GM21423 (cell line): ENCODE measurements at regions not wholly inside any gene's neighbourhood (a gene's known extent, or its start where the extent isn't known, plus 50 kb on each side); places are given as distances from the start of the nearest gene placed in this dataset.

ENCODE experiments used
- ATAC-seq: cut with Tn5 transposase; IDR thresholded peaks from one replicate; pipeline ENCODE4 v1.9.1; 2021; ENCODE audit warnings: mild to moderate bottlenecking, moderate library complexity; ENCODE audit not compliant: unreplicated experiment

DNA sequence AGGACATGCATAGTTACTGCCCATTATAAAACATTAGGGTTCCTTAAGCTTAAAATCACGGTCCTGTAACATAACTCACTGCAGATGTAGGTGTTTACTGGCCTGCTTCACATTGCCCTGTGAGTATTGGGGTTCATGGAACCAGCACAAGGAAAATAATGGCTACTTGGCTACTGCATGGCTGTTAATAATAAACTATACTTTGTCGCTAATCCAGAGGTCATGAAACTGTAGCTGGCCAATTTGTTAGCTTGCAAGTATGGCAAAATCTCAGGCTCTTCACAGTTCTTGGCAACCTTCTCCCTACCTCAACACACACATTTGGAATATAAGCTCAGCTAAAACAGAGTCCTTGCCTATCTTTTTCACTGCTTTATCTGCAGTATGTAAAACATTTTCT is 274.0 kb upstream of the NR5A2 start:
- ATAC-seq: no peak

GRCh38 chr1:199756066-199756465 is 271.4 kb upstream of the NR5A2 start:
- ATAC-seq: no peak

DNA sequence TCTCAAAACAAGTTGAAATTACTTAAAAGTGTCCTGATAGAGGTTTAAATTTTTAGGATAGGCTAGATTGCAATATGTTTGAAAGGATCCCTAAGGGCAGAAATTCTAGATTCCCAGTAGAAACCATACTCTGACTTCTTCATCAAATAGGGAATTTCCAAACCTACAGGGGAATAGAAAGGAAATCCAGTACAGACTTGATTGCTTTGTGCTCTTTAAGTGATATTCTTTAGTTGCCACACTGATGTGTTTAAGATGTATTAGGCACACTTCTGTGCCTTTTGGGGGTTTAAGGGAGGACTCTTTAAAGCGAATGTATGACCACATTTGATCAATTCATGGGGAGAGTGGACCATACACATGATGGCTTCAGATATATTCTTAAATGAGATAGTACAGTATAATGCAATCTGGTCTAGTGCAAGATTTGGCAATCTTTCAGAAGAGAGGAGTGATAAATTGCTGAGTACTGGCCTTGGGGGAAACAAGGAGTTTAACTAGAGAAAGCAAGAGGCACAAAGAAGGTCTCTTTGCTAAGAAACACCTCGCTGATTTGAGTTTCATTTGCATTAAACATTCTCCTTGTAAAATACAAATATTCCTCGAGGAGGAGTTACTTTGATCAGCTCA is 268.8 kb upstream of the NR5A2 start:
- no peak for ATAC-seq

GRCh38 chr1:199759268-199759730 is 268.2 kb upstream of the NR5A2 start:
- ATAC-seq: no peak

DNA sequence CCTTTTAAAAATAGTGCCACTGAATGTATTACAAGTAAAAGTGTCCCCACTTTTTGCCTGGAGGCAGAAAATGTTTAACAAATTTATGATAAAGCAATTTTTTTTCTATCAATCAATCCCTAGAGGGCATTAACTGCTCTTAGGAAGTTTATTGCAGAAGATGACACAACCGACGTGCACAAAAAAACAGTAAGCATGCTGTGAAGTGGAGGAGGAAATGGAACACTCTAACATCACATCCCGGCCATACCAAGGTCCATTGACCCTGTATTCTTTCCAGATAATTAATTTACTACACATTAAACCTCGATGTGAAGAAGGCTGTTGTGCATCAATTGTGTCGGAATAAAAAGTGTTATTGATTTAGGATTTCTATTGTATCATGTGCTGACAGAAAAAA is 264.9 kb upstream of the NR5A2 start:
- no peak for ATAC-seq

DNA sequence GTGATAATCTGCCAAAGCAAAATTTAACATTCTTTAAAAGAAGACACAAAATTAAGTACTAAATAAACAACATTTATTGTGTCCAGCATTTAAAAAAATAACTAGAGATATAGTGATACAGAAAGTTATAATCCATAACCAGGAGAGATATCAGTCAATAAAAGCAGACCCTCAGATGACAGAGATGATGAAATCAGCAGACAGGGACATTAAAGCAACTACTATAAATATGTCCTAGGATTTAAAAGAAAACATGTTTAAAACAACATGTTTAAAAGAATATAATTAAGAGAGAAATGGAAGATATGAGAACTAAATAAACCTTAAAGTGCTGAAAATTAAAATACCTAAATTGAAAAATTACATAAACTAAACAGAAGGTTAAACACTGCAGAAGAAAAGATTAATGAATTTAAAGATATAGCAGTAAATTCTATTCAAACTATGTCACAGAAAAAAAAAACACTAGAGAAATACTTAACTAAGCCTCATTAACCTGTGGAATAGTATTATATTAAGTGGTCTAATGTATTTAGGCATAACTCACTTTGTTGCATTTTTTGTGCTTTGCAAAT is 261.2 kb upstream of the NR5A2 start:
- no peak for ATAC-seq

DNA sequence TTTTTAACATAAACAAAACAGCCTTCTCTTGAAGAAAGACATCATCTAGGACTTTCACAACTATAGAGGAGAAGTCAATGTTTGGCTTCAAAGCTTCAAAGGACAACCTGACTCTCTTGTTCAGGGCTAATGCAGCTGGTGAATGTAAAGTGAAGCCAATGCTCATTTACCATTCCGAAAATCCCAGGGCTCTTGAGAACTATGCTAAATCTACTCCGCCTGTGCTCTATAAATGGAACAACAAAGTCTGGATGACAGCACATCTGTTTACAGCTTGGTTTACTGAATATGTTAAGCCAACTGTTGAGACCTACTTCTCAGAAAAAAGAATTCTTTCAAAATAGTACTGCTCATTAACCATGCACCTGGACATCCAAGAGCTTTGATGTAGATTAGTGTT is 259.8 kb upstream of the NR5A2 start:
- no peak for ATAC-seq

- ATAC-seq: no peak
These were observed 252.9 kb upstream of the NR5A2 start for GRCh38 chr1:199774433-199775089.

DNA sequence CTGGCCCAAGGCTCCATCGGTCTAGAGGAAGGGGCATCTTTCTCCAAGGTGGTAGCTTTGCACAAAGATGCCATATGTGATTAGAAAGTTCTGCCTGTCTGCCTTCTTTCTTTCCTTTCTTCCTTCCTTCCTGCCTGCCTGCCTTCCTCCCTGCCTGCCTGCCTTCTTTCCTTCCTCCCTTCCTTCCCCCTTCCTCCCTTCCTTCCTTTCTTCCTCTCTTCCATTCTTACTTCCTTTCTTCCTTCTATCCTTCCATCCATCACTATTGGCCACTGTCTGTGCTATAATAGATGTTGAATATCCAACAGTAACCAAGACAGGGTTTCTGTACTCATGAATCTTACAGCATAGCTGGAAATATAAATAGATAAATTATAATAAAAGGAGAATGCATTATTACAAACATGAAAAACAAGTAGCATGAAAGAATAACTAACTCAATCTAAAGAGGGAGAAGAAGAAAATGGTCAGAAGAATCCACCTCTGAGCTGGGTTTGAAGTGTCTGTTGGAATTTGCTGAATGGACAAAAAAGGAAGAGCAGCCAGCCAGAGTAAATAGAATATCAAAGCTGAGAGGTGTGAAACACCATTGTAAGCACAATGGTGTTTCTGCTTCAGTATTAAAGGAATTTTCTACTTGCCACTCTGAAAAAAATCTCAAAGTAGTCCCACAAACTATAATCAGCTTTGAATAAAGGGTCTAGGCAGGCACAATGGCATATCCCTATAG is 250.6 kb upstream of the NR5A2 start:
- ATAC-seq: no peak

DNA sequence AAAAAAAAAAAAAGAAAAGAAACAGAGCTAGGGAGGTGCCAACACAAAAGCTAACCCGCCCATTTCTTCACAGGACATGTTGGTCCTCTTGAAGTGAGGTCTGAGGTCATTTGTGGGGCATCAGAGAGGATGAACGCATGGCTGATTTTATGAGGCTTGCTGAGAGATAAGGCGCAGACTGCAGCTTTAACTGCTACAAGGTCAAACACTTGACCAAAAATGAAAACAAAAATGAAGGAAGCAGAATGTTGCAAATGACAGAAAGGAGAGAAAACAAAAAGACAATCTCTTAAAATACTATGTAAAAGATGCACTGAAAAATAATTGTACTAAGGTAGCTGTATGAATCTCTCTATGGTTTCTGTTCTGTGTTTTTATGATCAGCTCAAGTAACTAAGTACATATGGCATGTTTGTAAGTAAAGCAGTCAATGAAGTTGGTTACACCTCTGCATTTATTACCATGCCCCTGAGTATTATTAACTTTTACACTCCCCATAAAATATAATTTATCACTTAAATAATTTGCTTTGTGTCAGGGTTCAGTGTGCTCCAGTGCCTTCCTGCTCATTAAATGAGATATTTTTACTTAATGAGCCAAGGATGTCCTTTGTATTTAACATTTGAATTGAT is 249.1 kb upstream of the NR5A2 start:
- ATAC-seq: no peak

DNA sequence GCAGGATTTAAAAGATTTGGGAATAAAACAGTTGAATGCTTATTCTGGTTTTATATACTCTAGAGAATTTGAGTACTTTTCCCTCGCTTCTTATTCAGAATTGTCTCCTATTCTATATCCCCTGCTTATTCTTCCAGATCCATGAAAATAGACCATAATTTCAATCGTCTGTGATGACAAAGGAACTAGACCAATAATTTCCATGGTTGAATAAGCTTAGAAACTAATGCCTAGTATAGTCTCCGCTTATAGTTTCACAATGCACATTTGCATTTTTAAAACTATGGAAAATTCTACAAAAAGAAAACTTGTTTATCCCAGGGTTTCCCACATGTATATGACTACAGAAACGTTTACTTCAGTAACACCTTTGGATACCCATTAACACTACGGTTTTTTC is 247.4 kb upstream of the NR5A2 start:
- no peak for ATAC-seq

DNA sequence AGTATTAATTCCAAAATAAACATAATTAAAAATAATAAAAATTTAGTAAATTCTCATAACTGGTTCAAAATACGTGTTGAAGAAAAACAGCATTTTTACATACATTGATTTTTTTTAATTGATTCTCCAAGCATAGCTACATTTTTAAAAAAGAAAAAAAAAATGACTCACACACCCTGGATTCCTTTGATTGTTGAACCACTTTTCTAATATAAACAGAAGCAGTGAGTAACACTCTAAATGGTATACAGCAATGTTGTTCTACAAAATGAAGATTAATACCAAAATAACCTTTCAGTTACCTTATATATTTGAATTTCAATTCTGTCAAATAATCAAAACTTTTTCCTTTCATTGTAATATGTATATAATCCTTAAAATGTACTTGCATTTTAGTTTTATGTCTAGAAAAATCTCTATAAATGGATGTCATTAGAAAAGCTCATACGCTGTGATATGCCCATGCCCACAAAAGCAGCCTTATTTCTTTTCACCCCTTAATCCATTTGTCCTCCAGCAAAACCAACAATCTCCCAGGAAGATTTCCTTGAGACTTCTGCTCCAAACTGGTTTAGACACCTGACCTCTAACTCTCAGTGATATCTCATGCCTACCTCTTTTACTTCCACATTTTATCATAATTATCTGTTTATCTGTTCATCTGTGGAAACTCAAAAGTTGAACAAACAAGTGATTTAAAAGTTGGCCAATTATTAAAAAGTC is 246.4 kb upstream of the NR5A2 start:
- ATAC-seq: no peak

DNA sequence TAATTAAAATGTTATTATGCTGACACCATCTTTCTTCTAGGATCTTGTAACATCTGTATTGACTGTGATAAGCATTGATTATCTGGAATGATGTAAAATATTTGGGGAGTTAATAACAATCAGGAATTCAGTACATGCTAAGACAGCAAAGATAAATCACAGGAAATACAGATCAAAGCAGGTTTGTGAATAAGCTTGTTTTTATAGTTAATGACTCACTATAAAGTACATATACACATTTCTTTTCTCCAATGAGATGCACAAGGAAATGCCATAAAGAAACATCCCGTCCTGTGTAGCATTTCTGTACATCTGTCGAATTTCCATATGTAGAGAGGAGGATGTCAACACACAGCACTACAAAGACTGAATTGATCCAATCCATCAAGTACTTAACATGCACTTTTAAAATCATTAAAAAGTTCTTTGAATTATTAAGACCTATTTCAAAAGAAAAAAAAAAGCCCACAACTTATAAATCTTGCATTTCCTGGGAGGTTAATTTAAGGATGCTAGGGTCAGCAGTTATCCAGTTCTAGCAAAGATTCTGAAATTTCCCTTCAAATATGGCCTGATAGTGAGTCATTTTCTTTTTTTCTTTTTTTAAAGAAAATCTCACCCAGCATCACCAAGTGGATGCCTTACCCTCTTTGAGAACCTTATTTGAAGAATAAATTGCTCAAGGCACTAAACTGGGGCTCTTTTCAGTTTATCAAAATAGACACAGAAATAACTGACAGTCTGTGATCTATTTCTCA is 243.2 kb upstream of the NR5A2 start:
- no peak for ATAC-seq

GRCh38 chr1:199786695-199787094 is 240.8 kb upstream of the NR5A2 start:
- ATAC-seq: no peak

- no peak for ATAC-seq
These were observed 238.4 kb upstream of the NR5A2 start for GRCh38 chr1:199789141-199789540.

GRCh38 chr1:199791495-199791894 is 236.0 kb upstream of the NR5A2 start:
- ATAC-seq: no peak

GRCh38 chr1:199792874-199793273 is 234.6 kb upstream of the NR5A2 start:
- no peak for ATAC-seq

DNA sequence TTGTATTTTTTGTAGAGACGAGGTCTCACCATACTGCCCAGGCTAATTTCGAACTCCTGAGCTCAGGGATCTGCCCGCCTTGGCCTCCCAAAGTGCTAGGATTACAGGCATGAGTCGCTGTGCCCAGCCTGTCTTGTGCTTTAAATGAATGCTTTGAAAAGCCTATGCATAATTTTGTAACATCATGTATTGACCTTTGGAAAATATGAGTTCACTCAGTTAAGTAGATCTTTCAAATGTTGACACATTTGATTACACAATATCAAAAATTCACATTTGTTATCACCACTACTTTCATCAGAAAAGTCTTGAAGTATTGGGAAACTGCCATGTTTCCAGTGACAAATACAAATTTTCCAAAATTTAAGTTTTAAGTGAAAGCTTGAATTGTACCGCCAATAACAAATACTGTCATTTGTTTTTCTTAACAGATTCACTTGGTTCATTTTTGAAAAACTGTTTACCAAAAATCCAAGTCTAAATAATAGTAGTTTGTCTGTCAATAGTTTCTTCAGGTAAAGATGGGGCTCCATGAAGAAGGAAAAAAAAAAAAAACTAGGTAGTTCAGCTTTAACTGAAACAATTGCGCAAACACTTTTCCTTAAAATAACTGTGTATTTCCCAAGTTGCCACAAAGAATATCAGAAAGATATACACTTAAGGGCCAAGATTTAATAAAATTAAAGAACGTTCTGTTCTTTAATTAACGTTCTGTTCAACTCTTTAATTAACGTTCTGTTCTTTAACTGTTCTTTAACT is 233.2 kb upstream of the NR5A2 start:
- ATAC-seq: no peak

- no peak for ATAC-seq
These were observed 228.4 kb upstream of the NR5A2 start for GRCh38 chr1:199799116-199799515.
